Keratinocyte (primary cell): ENCODE measurements at regions not wholly inside any gene's neighbourhood (a gene's known extent, or its start where the extent isn't known, plus 50 kb on each side); places are given as distances from the start of the nearest gene placed in this dataset.

ENCODE experiments used
- DNase-seq: peaks from one replicate; pipeline ENCODE4 v3.0.0-alpha.2; 2011; ENCODE audit warnings: low read depth, missing footprints, low spot score
- FAIRE-seq: peaks from 2 replicates; lab custom pipeline; 2011; peaks lifted over from hg19 to GRCh38; lab: Jason Lieb, UNC
- H2AFZ ChIP-seq: 2 replicates; pipeline ENCODE4 v1.6.0; 2012; ENCODE audit warnings: low read length, control low read depth, inconsistent platforms; ENCODE audit not compliant: control insufficient read depth
- H3K27ac ChIP-seq: 2 replicates; pipeline ENCODE4 v1.5.1; 2011; ENCODE audit warnings: low read length; ENCODE audit not compliant: control insufficient read depth, insufficient read depth
- H3K27me3 ChIP-seq: 3 replicates; pipeline ENCODE4 v1.6.0; 2011; ENCODE audit warnings: low read length; ENCODE audit not compliant: control insufficient read depth, insufficient read depth; ENCODE audit errors: extremely low read depth
- H3K36me3 ChIP-seq, 2 experiments: 2 replicates in 1 of 2; 3 replicates in 1 of 2; pipeline ENCODE4 v1.5.1; 2011; ENCODE audit warnings: low read length in 2 of 2, mild to moderate bottlenecking in 1 of 2; ENCODE audit not compliant: control insufficient read depth in 2 of 2, insufficient read depth in 2 of 2; ENCODE audit errors: extremely low read depth in 1 of 2
- H3K4me1 ChIP-seq: 3 replicates; pipeline ENCODE4 v1.5.1; 2011; ENCODE audit warnings: low read length; ENCODE audit not compliant: control insufficient read depth, insufficient read depth; ENCODE audit errors: extremely low read depth
- H3K4me2 ChIP-seq: 3 replicates; pipeline ENCODE4 v1.6.0; 2011; ENCODE audit warnings: low read depth, low read length; ENCODE audit not compliant: control insufficient read depth, insufficient read depth; ENCODE audit errors: extremely low read depth
- H3K4me3 ChIP-seq, 3 experiments: fragments of 200-600 bp in 1 of 3; sonication (generic) in 1 of 3; 2 replicates in 2 of 3; 3 replicates in 1 of 3; pipeline ENCODE4 v1.5.1; 2011 to 2016; ENCODE audit warnings: low read length in 3 of 3, mild to moderate bottlenecking in 3 of 3, control low read depth in 2 of 3, inconsistent platforms in 1 of 3, low read depth in 1 of 3, mixed read lengths in 1 of 3, mixed run types in 1 of 3, moderate library complexity in 1 of 3; ENCODE audit not compliant: control insufficient read depth in 2 of 3, insufficient read depth in 2 of 3; ENCODE audit errors: extremely low read depth in 1 of 3
- H3K79me2 ChIP-seq: 2 replicates; pipeline ENCODE4 v1.6.0; 2012; ENCODE audit warnings: low read length; ENCODE audit not compliant: control insufficient read depth, insufficient read depth
- H3K9ac ChIP-seq: 3 replicates; pipeline ENCODE4 v1.6.0; 2011; ENCODE audit warnings: low read length; ENCODE audit not compliant: control insufficient read depth, insufficient read depth; ENCODE audit errors: extremely low read depth
- H3K9me1 ChIP-seq: 3 replicates; pipeline ENCODE4 v1.6.0; 2011; ENCODE audit warnings: low read length; ENCODE audit not compliant: control insufficient read depth, insufficient read depth; ENCODE audit errors: extremely low read depth
- H3K9me3 ChIP-seq: 2 replicates; pipeline ENCODE4 v1.5.1; 2012; ENCODE audit warnings: low read depth, low read length; ENCODE audit not compliant: control insufficient read depth
- H4K20me1 ChIP-seq: 3 replicates; pipeline ENCODE4 v1.6.0; 2011; ENCODE audit warnings: low read length; ENCODE audit not compliant: control insufficient read depth, insufficient read depth; ENCODE audit errors: extremely low read depth
- EZH2 ChIP-seq: IDR thresholded peaks from one replicate; pipeline ENCODE4 v1.6.1; 2012; ENCODE audit warnings: inconsistent platforms, mild to moderate bottlenecking, low read length, moderate library complexity
- dilution Hi-C: fragments of 300-500 bp; cut with MboI; formaldehyde crosslinking; loops from one replicate; pipeline ENCODE4 v1.7.0; 2020; ENCODE audit warnings: low sequenced_read_pairs; ENCODE audit not compliant: extremely low pct_ligation_motif_present
- TF ChIP-seq, protein P1 (sequence below), 3 experiments: IDR thresholded peaks in 1 of 3; conservative IDR thresholded peaks in 1 of 3; optimal IDR thresholded peaks in 1 of 3; 2 replicates in 2 of 3; 3 replicates in 1 of 3; pipeline versions ENCODE3 to v1.5.1; 2011; ENCODE audit warnings: low read length in 3 of 3, mild to moderate bottlenecking in 3 of 3, moderate library complexity in 2 of 3, control low read depth in 1 of 3, inconsistent platforms in 1 of 3; ENCODE audit not compliant: insufficient read depth in 2 of 3; ENCODE audit errors: extremely low read depth in 1 of 3

DNA sequence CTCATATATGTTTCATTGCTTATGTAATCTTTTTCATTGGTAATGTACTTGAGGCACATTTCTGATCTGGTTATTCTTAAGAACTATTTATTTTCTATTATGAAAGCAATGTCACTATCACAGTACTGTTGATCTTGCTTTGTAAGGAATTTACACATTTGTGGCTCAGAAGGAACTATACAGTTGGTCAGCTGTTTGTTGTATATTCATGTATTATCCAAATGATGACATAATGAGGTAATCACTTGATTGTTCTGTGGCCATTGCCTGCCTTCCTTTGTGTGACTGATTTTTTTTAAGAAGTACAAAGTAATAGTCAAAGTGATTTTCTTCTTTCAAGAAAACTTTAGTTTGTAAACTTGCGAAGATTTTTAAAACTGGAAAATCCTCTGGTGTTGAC, 399.9 kb downstream of the TMEM161B start:
- Histone ChIP-seq H3K27ac (no peak overlapping the region), H3K36me3 (no peaks in the 10 kb centered on the region), H3K4me1 (no peaks in the 10 kb centered on the region), H3K9me1 (no peaks in the 10 kb centered on the region), H3K9ac (no peak overlapping the region), H3K4me3 (no peak overlapping the region), H4K20me1 (no peaks in the 10 kb centered on the region), H2AFZ (no peak overlapping the region), H3K79me2 (no peaks in the 10 kb centered on the region), H3K9me3 (no peaks in the 10 kb centered on the region), H3K27me3 (no peaks in the 10 kb centered on the region), H3K4me2 (no peak overlapping the region)
- no peak for DNase-seq
- dilution Hi-C loops, result no loop called here
- no peak for FAIRE-seq
- TF ChIP-seq, protein P1, sequence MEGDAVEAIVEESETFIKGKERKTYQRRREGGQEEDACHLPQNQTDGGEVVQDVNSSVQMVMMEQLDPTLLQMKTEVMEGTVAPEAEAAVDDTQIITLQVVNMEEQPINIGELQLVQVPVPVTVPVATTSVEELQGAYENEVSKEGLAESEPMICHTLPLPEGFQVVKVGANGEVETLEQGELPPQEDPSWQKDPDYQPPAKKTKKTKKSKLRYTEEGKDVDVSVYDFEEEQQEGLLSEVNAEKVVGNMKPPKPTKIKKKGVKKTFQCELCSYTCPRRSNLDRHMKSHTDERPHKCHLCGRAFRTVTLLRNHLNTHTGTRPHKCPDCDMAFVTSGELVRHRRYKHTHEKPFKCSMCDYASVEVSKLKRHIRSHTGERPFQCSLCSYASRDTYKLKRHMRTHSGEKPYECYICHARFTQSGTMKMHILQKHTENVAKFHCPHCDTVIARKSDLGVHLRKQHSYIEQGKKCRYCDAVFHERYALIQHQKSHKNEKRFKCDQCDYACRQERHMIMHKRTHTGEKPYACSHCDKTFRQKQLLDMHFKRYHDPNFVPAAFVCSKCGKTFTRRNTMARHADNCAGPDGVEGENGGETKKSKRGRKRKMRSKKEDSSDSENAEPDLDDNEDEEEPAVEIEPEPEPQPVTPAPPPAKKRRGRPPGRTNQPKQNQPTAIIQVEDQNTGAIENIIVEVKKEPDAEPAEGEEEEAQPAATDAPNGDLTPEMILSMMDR (optimal IDR thresholded peaks at IDR 0.05 in 1 of 3, IDR thresholded peaks at IDR 0.05 in 1 of 3, conservative IDR thresholded peaks at IDR 0.05 in 1 of 3; ENCODE audit: extremely low read depth in 1 of 3, insufficient read depth in 2 of 3, low read length in 3 of 3), result no peak
- TF ChIP-seq EZH2, result no peak

DNA sequence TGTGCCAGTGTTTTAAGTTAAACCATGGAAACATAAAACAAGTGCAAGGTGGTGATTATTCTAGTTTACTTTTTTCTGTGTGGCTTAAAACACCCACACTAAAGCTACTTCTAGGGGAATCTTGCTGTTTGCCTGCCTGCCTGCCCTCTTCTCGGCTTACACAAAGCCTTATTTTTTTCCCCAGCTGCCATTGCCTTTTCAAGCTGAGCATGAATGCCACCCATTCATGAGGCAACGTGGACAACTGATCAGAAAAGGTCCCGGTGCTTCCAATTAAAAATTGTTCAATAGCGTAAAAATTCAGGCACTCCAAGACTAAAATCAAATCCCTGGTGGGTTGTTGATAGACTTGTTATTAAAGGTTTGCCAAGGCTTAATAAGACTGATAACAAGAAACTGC, 401.4 kb downstream of the TMEM161B start:
- FAIRE-seq (no peak), DNase-seq (no peak)

More for the DNA sequence above, 401.4 kb downstream of the TMEM161B start:
- no peaks in the 10 kb centered on the region for H4K20me1 ChIP-seq
- TF ChIP-seq, protein P1 (optimal IDR thresholded peaks at IDR 0.05 in 1 of 3, IDR thresholded peaks at IDR 0.05 in 1 of 3, conservative IDR thresholded peaks at IDR 0.05 in 1 of 3; ENCODE audit: extremely low read depth in 1 of 3, insufficient read depth in 2 of 3, low read length in 3 of 3), result no peak
- TF ChIP-seq EZH2, result no peak
- H3K4me1 ChIP-seq, result no peaks in the 10 kb centered on the region
- H3K9me1 ChIP-seq, result no peaks in the 10 kb centered on the region
- H3K4me3 ChIP-seq, result no peak overlapping the region
- H3K27me3 ChIP-seq, result no peaks in the 10 kb centered on the region
- no peaks in the 10 kb centered on the region for H3K36me3 ChIP-seq
- no peak overlapping the region for H3K27ac ChIP-seq
- H3K9ac ChIP-seq, result no peak overlapping the region
- H2AFZ ChIP-seq, result no peak overlapping the region
- dilution Hi-C loops, result no loop called here
- no peaks in the 10 kb centered on the region for H3K9me3 ChIP-seq
- H3K4me2 ChIP-seq, result no peak overlapping the region
- no peaks in the 10 kb centered on the region for H3K79me2 ChIP-seq
